C4-2B (cell line): ENCODE measurements at regions not wholly inside any gene's neighbourhood (a gene's known extent, or its start where the extent isn't known, plus 50 kb on each side); places are given as distances from the start of the nearest gene placed in this dataset.

Source experiments
- CTCF ChIP-seq: fragments of 450-650 bp; conservative IDR thresholded peaks from 2 replicates; pipeline ENCODE4 v1.5.1; 2017; ENCODE audit warnings: mild to moderate bottlenecking
- ZFX ChIP-seq: fragments of 450-650 bp; IDR thresholded peaks from 2 replicates; pipeline ENCODE4 v1.6.1; 2017

- TF ChIP-seq CTCF (no peak), ZFX (no peak)
Measured at GRCh38 chr13:76762721-76763120, 123.5 kb downstream of the KCTD12 start.
